Endothelial cell of umbilical vein (primary cell): ENCODE measurements at regions not wholly inside any gene's neighbourhood (a gene's known extent, or its start where the extent isn't known, plus 50 kb on each side); places are given as distances from the start of the nearest gene placed in this dataset.

Experiments
- BruUV-seq: library from RNA; stranded (reverse); fragments of 400-500 nt; replicated peaks from 2 replicates; lab custom pipeline; 2021; lab: Mats Ljungman, UMichigan
- CTCF ChIA-PET: fragments of 300-600, 350-600 bp; sonication (Branson Sonifier 250); formaldehyde crosslinking; loops from one replicate; lab custom pipeline; 2021; ENCODE audit warnings: antibody characterized with exemption, inconsistent platforms; lab: Charles Lee
- POLR2A ChIA-PET: fragments of 300-600, 350-600 bp; sonication (Branson Sonifier 250); formaldehyde crosslinking; loops from one replicate; lab custom pipeline; 2021; ENCODE audit warnings: antibody characterized with exemption, inconsistent platforms; lab: Charles Lee
- DNase-seq: peaks from one replicate; pipeline ENCODE4 v3.0.0-alpha.2; 2011; ENCODE audit warnings: low read depth, low spot score
- FAIRE-seq: peaks from 2 replicates; lab custom pipeline; 2011; peaks lifted over from hg19 to GRCh38; lab: Jason Lieb, UNC
- H2AFZ ChIP-seq: 2 replicates; pipeline ENCODE4 v1.6.0; 2012; ENCODE audit warnings: low read depth, low read length, control low read depth, inconsistent platforms
- H3K27ac ChIP-seq: 2 replicates; pipeline ENCODE4 v1.5.1; 2011; ENCODE audit warnings: low read depth, mild to moderate bottlenecking, control low read depth, low read length, moderate library complexity; ENCODE audit not compliant: insufficient read depth
- H3K27me3 ChIP-seq, 2 experiments: 2 replicates each; pipeline versions ENCODE4 v1.6.0 to v1.6.1; 2011; ENCODE audit warnings: low read length in 2 of 2, mixed read lengths in 1 of 2; ENCODE audit not compliant: control insufficient read depth in 2 of 2, insufficient read depth in 2 of 2
- H3K36me3 ChIP-seq, 2 experiments: 2 replicates in 1 of 2; 3 replicates in 1 of 2; pipeline ENCODE4 v1.5.1; 2011; ENCODE audit warnings: low read length in 2 of 2, mild to moderate bottlenecking in 1 of 2, moderate library complexity in 1 of 2; ENCODE audit not compliant: control insufficient read depth in 2 of 2, insufficient read depth in 2 of 2; ENCODE audit errors: extremely low read depth in 1 of 2
- H3K4me1 ChIP-seq: 3 replicates; pipeline ENCODE4 v1.5.1; 2011; ENCODE audit warnings: mild to moderate bottlenecking, low read length; ENCODE audit not compliant: control insufficient read depth, insufficient read depth; ENCODE audit errors: extremely low read depth
- H3K4me2 ChIP-seq: 2 replicates; pipeline ENCODE4 v1.6.1; 2011; ENCODE audit warnings: low read length, control low read depth, mixed read lengths; ENCODE audit not compliant: insufficient read depth
- H3K4me3 ChIP-seq, 3 experiments: fragments of 200-600 bp in 1 of 3; sonication (generic), shearing (Covaris generic) in 1 of 3; replicated peaks in 1 of 3; 2 replicates each; pipeline ENCODE4 v1.5.1; 2011 to 2016; ENCODE audit warnings: control low read depth in 3 of 3, low read length in 3 of 3, mild to moderate bottlenecking in 2 of 3, inconsistent platforms in 1 of 3, low read depth in 1 of 3, moderate library complexity in 1 of 3; ENCODE audit not compliant: insufficient read depth in 1 of 3
- H3K79me2 ChIP-seq: 2 replicates; pipeline ENCODE4 v1.6.0; 2012; ENCODE audit warnings: low read length, inconsistent platforms; ENCODE audit not compliant: control insufficient read depth, insufficient read depth
- H3K9ac ChIP-seq: replicated peaks from 2 replicates; pipeline ENCODE3; 2011; ENCODE audit warnings: low read length, control low read depth; ENCODE audit not compliant: insufficient read depth; ENCODE audit errors: extremely low read depth
- H3K9me1 ChIP-seq: replicated peaks from 3 replicates; pipeline ENCODE4 v1.6.0; 2011; ENCODE audit warnings: mild to moderate bottlenecking, low read length; ENCODE audit not compliant: control insufficient read depth, insufficient read depth; ENCODE audit errors: extremely low read depth
- H3K9me3 ChIP-seq: replicated peaks from 2 replicates; pipeline ENCODE4 v1.5.1; 2012; ENCODE audit warnings: low read length, inconsistent platforms; ENCODE audit not compliant: control insufficient read depth, insufficient read depth
- H4K20me1 ChIP-seq: replicated peaks from 2 replicates; pipeline ENCODE3; 2011; ENCODE audit warnings: mild to moderate bottlenecking, low read length; ENCODE audit not compliant: control insufficient read depth, insufficient read depth; ENCODE audit errors: extremely low read depth
- EZH2 ChIP-seq: IDR thresholded peaks from 2 replicates; pipeline ENCODE4 v1.6.1; 2012; ENCODE audit warnings: borderline replicate concordance, low read depth, mild to moderate bottlenecking, moderate library complexity, low read length, inconsistent platforms; ENCODE audit not compliant: severe bottlenecking
- FOS ChIP-seq: IDR thresholded peaks from 2 replicates; pipeline ENCODE4 v1.6.1; 2011; ENCODE audit warnings: mild to moderate bottlenecking, low read length, moderate library complexity, borderline replicate concordance; ENCODE audit not compliant: insufficient read depth
- GATA2 ChIP-seq: IDR thresholded peaks from 2 replicates; pipeline ENCODE4 v1.7.0; 2011; ENCODE audit warnings: low read depth, mild to moderate bottlenecking, moderate library complexity, mixed read lengths, low read length; ENCODE audit not compliant: insufficient read length, insufficient read depth
- JUN ChIP-seq: IDR thresholded peaks from 2 replicates; pipeline ENCODE4 v1.6.1; 2011; ENCODE audit warnings: borderline replicate concordance, low read depth; ENCODE audit not compliant: insufficient read length, insufficient read depth
- MYC ChIP-seq: IDR thresholded peaks from one replicate; pipeline ENCODE4 v1.6.1; 2011; ENCODE audit warnings: mild to moderate bottlenecking, low read depth, low read length
- POLR2A ChIP-seq: IDR thresholded peaks from 2 replicates; pipeline ENCODE4 v1.6.1; 2012; ENCODE audit warnings: low read depth, mild to moderate bottlenecking, control low read depth, low read length
- POLR2AphosphoS5 ChIP-seq: IDR thresholded peaks from 2 replicates; pipeline ENCODE4 v1.6.1; 2012; ENCODE audit warnings: low read depth, mild to moderate bottlenecking, control low read depth, low read length, moderate library complexity; ENCODE audit not compliant: insufficient read depth
- dilution Hi-C: fragments of 300-500 bp; cut with MboI; formaldehyde crosslinking; loops from one replicate; pipeline ENCODE4 v1.15.0; 2019; ENCODE audit warnings: low sequenced_read_pairs; ENCODE audit not compliant: extremely low pct_ligation_motif_present
- intact Hi-C: fragments of 100-400 bp; cut with micrococcal nuclease; formaldehyde crosslinking; loops from one replicate; pipeline ENCODE4 v1.10.0; 2022
- TF ChIP-seq, protein P1 (sequence below): IDR thresholded peaks from 2 replicates; pipeline ENCODE4 v1.6.1; 2011; ENCODE audit not compliant: insufficient read depth, insufficient read length
- TF ChIP-seq, protein P2 (sequence below), 2 donors: IDR thresholded peaks; 1 replicate in 1 of 2; 2 replicates in 1 of 2; pipeline ENCODE4 v1.5.1; 2011; ENCODE audit warnings: low read length in 2 of 2, mild to moderate bottlenecking in 2 of 2, moderate library complexity in 2 of 2, control low read depth in 1 of 2, inconsistent platforms in 1 of 2, low read depth in 1 of 2; ENCODE audit not compliant: insufficient read depth in 1 of 2; ENCODE audit errors: extremely low read depth in 1 of 2

DNA sequence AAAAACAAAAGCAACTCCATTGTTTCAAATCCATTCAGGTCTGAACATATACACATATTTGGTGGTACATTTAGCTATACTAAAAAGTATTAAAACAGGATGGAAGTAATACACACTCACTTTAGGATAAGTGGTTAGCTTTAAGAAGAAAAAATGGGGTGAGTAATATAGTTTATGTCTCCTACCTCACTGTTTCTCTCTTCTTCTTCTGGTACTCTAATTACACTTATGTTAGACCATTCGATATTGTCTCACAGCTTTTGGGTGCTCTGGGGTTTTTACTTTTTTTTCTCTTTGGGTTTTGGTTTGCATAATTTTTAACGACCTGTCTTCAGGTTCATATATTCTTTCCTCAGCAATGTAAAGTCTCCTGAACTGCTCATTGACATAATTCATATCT lies 75.4 kb upstream of the AKAP13 start:
- CTCF ChIA-PET: interaction anchor here (0.9 kb wide), 1 partner anchor 9 kb away, joined by 4 read pairs; no protein-coding TSS in a partner anchor
- dilution Hi-C loops: no loop called here
- no peaks in the 10 kb centered on the region for H3K79me2 ChIP-seq
- POLR2A ChIA-PET: no interaction called here
- H3K4me2 ChIP-seq: no peak overlapping the region
- BruUV-seq: no TSS peak
- H3K36me3 ChIP-seq: no peaks in the 10 kb centered on the region
- peaks cover 0 to 4% of the 10 kb centered on the region in 2 experiments for H3K27me3 ChIP-seq
- H4K20me1 ChIP-seq: no peaks in the 10 kb centered on the region
- no peaks in the 10 kb centered on the region for H3K9me1 ChIP-seq
- H3K9me3 ChIP-seq: no peaks in the 10 kb centered on the region
- TF ChIP-seq GATA2: no peak
- no peak for TF ChIP-seq POLR2AphosphoS5
- DNase-seq: no peak
- H3K27ac ChIP-seq: no peak overlapping the region
- intact Hi-C loops: no loop called here
- H3K4me3 ChIP-seq: no peak overlapping the region
- no peaks in the 10 kb centered on the region for H3K4me1 ChIP-seq
- FAIRE-seq: no peak
- no peak overlapping the region for H2AFZ ChIP-seq
- no peak overlapping the region for H3K9ac ChIP-seq

- no peak for FAIRE-seq
- CTCF ChIA-PET: interaction anchor here (0.8 to 1.5 kb wide), 4 partner anchors 11 to 197 kb away, joined by 3 to 6 read pairs (median 3); no protein-coding TSS in a partner anchor
- no peak overlapping the region for H3K4me2 ChIP-seq
- H3K27ac ChIP-seq: no peak overlapping the region
- dilution Hi-C loops: no loop called here
- BruUV-seq: no TSS peak
- H3K36me3 ChIP-seq: no peaks in the 10 kb centered on the region
- H4K20me1 ChIP-seq: no peaks in the 10 kb centered on the region
- H3K9ac ChIP-seq: no peak overlapping the region
- peaks cover 0 to 6% of the 10 kb centered on the region in 2 experiments for H3K27me3 ChIP-seq
- no peaks in the 10 kb centered on the region for H3K9me3 ChIP-seq
- H2AFZ ChIP-seq: no peak overlapping the region
- POLR2A ChIA-PET: no interaction called here
- TF ChIP-seq POLR2A: no peak
- no peak for TF ChIP-seq EZH2
- no peak for TF ChIP-seq GATA2
- TF ChIP-seq, protein P1, sequence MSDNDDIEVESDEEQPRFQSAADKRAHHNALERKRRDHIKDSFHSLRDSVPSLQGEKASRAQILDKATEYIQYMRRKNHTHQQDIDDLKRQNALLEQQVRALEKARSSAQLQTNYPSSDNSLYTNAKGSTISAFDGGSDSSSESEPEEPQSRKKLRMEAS: no peak
- no peak for TF ChIP-seq JUN
- no peak for TF ChIP-seq POLR2AphosphoS5
- TF ChIP-seq MYC: no peak
- TF ChIP-seq FOS: no peak
- TF ChIP-seq, protein P2, sequence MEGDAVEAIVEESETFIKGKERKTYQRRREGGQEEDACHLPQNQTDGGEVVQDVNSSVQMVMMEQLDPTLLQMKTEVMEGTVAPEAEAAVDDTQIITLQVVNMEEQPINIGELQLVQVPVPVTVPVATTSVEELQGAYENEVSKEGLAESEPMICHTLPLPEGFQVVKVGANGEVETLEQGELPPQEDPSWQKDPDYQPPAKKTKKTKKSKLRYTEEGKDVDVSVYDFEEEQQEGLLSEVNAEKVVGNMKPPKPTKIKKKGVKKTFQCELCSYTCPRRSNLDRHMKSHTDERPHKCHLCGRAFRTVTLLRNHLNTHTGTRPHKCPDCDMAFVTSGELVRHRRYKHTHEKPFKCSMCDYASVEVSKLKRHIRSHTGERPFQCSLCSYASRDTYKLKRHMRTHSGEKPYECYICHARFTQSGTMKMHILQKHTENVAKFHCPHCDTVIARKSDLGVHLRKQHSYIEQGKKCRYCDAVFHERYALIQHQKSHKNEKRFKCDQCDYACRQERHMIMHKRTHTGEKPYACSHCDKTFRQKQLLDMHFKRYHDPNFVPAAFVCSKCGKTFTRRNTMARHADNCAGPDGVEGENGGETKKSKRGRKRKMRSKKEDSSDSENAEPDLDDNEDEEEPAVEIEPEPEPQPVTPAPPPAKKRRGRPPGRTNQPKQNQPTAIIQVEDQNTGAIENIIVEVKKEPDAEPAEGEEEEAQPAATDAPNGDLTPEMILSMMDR (IDR thresholded peaks at IDR 0.05; ENCODE audit: extremely low read depth in 1 of 2, insufficient read depth in 1 of 2, low read depth in 1 of 2, low read length in 2 of 2): no peak
- H3K4me1 ChIP-seq: no peaks in the 10 kb centered on the region
- H3K4me3 ChIP-seq: no peak overlapping the region
- no peaks in the 10 kb centered on the region for H3K79me2 ChIP-seq
- DNase-seq: no peak
- no peaks in the 10 kb centered on the region for H3K9me1 ChIP-seq
- intact Hi-C loops: no loop called here
Measured at GRCh38 chr15:85306946-85307686, 73.3 kb upstream of the AKAP13 start.
